Upper lobe of right lung (tissue), 1 donor: ENCODE measurements at regions not wholly inside any gene's neighbourhood (a gene's known extent, or its start where the extent isn't known, plus 50 kb on each side); places are given as distances from the start of the nearest gene placed in this dataset.
"Not testable (repeated sequence)": the region's sequence is repeated elsewhere in the genome, so short reads cannot be mapped to it uniquely, and the experiment has no call there.

ENCODE experiments used
- ATAC-seq: fragments of 200-7000 bp; cut with Tn5 transposase; one replicate; pipeline ENCODE4 v1.9.1; 2020; ENCODE audit warnings: mild to moderate bottlenecking, moderate library complexity
- DNase-seq: peaks from one replicate; pipeline ENCODE4 v3.0.0-alpha.2; 2020
- H3K27ac ChIP-seq: fragments of 200-600 bp; one replicate; pipeline ENCODE4 v1.8.0; 2022
- H3K27me3 ChIP-seq: fragments of 200-600 bp; one replicate; pipeline ENCODE4 v1.8.0; 2022; ENCODE audit warnings: mild to moderate bottlenecking
- H3K36me3 ChIP-seq: fragments of 200-600 bp; one replicate; pipeline ENCODE4 v1.8.0; 2022
- H3K4me1 ChIP-seq: fragments of 200-600 bp; one replicate; pipeline ENCODE4 v1.8.0; 2022
- H3K4me3 ChIP-seq: fragments of 200-600 bp; one replicate; pipeline ENCODE4 v1.8.0; 2022; ENCODE audit warnings: mild to moderate bottlenecking
- H3K9me3 ChIP-seq: fragments of 200-600 bp; one replicate; pipeline ENCODE4 v1.8.0; 2022
- CTCF ChIP-seq: fragments of 200-600 bp; IDR thresholded peaks from one replicate; pipeline ENCODE4 v1.8.0; 2022; ENCODE audit warnings: antibody characterized with exemption
- intact Hi-C: fragments of 100-400 bp; cut with DNase I; formaldehyde crosslinking; loops from one replicate; pipeline ENCODE4 v1.11.0; 2022
- donor health status: DM: no; HTN: yes; CAD: no; lungs with severe emphysema.

- intact Hi-C loops = no loop called here
- no peak for TF ChIP-seq CTCF
- Histone ChIP-seq H3K27ac (no peak overlapping the region), H3K9me3 (no peaks in the 10 kb centered on the region), H3K27me3 (no peaks in the 10 kb centered on the region), H3K36me3 (no peaks in the 10 kb centered on the region), H3K4me3 (no peak overlapping the region), H3K4me1 (no peaks in the 10 kb centered on the region)
- ATAC-seq (no peak), DNase-seq (no peak)
These were observed 70.4 kb upstream of the XIST start for GRCh38 chrX:73922856-73923455.

- intact Hi-C loops = no loop called here
- H3K4me3 ChIP-seq = no peak overlapping the region
- H3K27ac ChIP-seq = no peak overlapping the region
- ATAC-seq = no peak
- no peaks in the 10 kb centered on the region for H3K36me3 ChIP-seq
- DNase-seq = no peak
- no peaks in the 10 kb centered on the region for H3K4me1 ChIP-seq
- H3K9me3 ChIP-seq = no peaks in the 10 kb centered on the region
- TF ChIP-seq CTCF = no peak
- H3K27me3 ChIP-seq = no peaks in the 10 kb centered on the region
These were observed 64.6 kb upstream of the XIST start for GRCh38 chrX:73916931-73917667.

GRCh38 chrX:73916489-73916888 lies 64.0 kb upstream of the XIST start:
- no peak for ATAC-seq
- no peaks in the 10 kb centered on the region for H3K4me1 ChIP-seq
- H3K27me3 ChIP-seq = no peaks in the 10 kb centered on the region
- TF ChIP-seq CTCF = no peak
- H3K9me3 ChIP-seq = no peaks in the 10 kb centered on the region
- no peak for DNase-seq
- no peak overlapping the region for H3K27ac ChIP-seq
- intact Hi-C loops = no loop called here
- H3K36me3 ChIP-seq = no peaks in the 10 kb centered on the region
- no peak overlapping the region for H3K4me3 ChIP-seq

GRCh38 chrX:73914792-73915191 lies 62.3 kb upstream of the XIST start:
- H3K4me3 ChIP-seq, H3K27me3 ChIP-seq, H3K4me1 ChIP-seq, H3K9me3 ChIP-seq, intact Hi-C loops, H3K27ac ChIP-seq, H3K36me3 ChIP-seq, DNase-seq, ATAC-seq: not testable (repeated sequence)

- intact Hi-C loops = no loop called here
- no peaks in the 10 kb centered on the region for H3K36me3 ChIP-seq
- TF ChIP-seq CTCF = no peak
- ATAC-seq (no peak), DNase-seq (no peak)
- no peak overlapping the region for H3K27ac ChIP-seq
- H3K4me1 ChIP-seq = no peaks in the 10 kb centered on the region
- no peaks in the 10 kb centered on the region for H3K9me3 ChIP-seq
- no peak overlapping the region for H3K4me3 ChIP-seq
- no peaks in the 10 kb centered on the region for H3K27me3 ChIP-seq
These were observed 61.1 kb upstream of the XIST start for GRCh38 chrX:73913580-73913979.

DNA sequence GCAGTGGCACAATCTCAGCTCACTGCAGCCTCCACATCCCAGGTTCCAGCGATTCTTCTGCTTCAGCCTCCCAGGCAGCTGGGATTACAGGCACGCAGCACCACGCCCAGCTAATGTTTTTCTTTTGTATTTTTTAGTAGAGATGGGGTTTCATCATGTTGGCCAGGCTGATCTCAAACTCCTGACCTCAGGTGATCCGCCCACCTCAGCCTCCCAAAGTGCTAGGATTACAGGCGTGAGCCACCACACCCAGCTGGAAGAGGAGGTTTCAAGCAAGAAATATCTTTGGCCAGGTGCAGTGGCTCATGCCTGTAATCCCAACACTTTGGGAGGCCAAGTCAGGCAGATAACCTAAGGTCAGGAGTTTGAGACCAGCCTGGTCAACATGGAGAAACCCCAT lies 59.4 kb upstream of the XIST start:
- H3K27ac ChIP-seq, H3K27me3 ChIP-seq, intact Hi-C loops, ATAC-seq, H3K9me3 ChIP-seq, H3K4me3 ChIP-seq, DNase-seq, H3K36me3 ChIP-seq, H3K4me1 ChIP-seq: not testable (repeated sequence)

- H3K4me1 ChIP-seq, H3K27me3 ChIP-seq, H3K27ac ChIP-seq, ATAC-seq, H3K9me3 ChIP-seq, H3K4me3 ChIP-seq, H3K36me3 ChIP-seq, intact Hi-C loops, DNase-seq: not testable (repeated sequence)
These were observed 53.3 kb upstream of the XIST start for GRCh38 chrX:73905749-73906374.
